ENCODE measurements at regions not wholly inside any gene's neighbourhood (a gene's known extent, or its start where the extent isn't known, plus 50 kb on each side); places are given as distances from the start of the nearest gene placed in this dataset.

GRCh38 chr9:107213080-107213479 is 70.0 kb upstream of the RAD23B start:
- Histone ChIP-seq H3K9me3 (ENCODE audit: control extremely low read depth in 1 of 3, control insufficient read depth in 2 of 3, insufficient read depth in 1 of 3, low read length in 2 of 3) (no peaks in the 10 kb centered on the region), H3K9ac (ENCODE audit: low read length) (no peak overlapping the region), H3K27me3 (replicated peaks in 1 of 4; ENCODE audit: control extremely low read depth in 1 of 4, control insufficient read depth in 3 of 4, insufficient read depth in 4 of 4, low read length in 3 of 4) (no peaks in the 10 kb centered on the region), H3K79me2 (ENCODE audit: control insufficient read depth, insufficient read depth, low read length) (no peaks in the 10 kb centered on the region), H3K4me2 (replicated peaks; ENCODE audit: low read depth, low read length, poor library complexity, severe bottlenecking) (no peak overlapping the region), H2AFZ (ENCODE audit: insufficient read depth, low read depth, low read length, poor library complexity, severe bottlenecking) (no peak overlapping the region), H3K36me3 (replicated peaks in 1 of 2; ENCODE audit: control extremely low read depth in 1 of 2, control insufficient read depth in 1 of 2, extremely low read depth in 1 of 2, insufficient read depth in 2 of 2, low read length in 1 of 2) (no peaks in the 10 kb centered on the region), H4K20me1 (ENCODE audit: control insufficient read depth, insufficient read depth, low read length, poor library complexity, severe bottlenecking) (no peaks in the 10 kb centered on the region), H3K4me3 (ENCODE audit: control extremely low read depth in 1 of 5, extremely low read depth in 1 of 5, insufficient read depth in 1 of 5, low read depth in 2 of 5, low read length in 4 of 5) (no peak overlapping the region), H3K4me1 (ENCODE audit: control insufficient read depth in 2 of 2, insufficient read depth in 2 of 2, low read length in 2 of 2) (no peaks in the 10 kb centered on the region), H3K27ac (ENCODE audit: low read length in 2 of 2) (no peak overlapping the region)
- CTCF ChIA-PET, result interaction anchor here (0.8 kb wide), 1 partner anchor 128 kb away, joined by 4 read pairs; no protein-coding TSS in a partner anchor
- peak overlapping the region; percentile 7 for H3K27ac Mint-ChIP-seq
- H3K4me3 Mint-ChIP-seq, result no peak overlapping the region
- DNase-seq, result no peak
- 100% methylated on average over 1 of the region's 6 CpGs for WGBS (ENCODE audit: insufficient coverage)
- no peaks in the 10 kb centered on the region for H3K9me3 Mint-ChIP-seq (ENCODE audit: insufficient read depth)
- TF ChIP-seq EZH2 (IDR thresholded peaks at IDR 0.05; ENCODE audit: borderline replicate concordance, insufficient read depth, low read depth, low read length, poor library complexity, severe bottlenecking), result no peak
- ATAC-seq (ENCODE audit: low read depth), result no peak
- POLR2A ChIA-PET, result no interaction called here
- H3K27me3 Mint-ChIP-seq, result peaks cover 11% of the 10 kb centered on the region
- peaks cover 10% of the 10 kb centered on the region for H3K4me1 Mint-ChIP-seq
- intact Hi-C loops (cut with micrococcal nuclease), result no loop called here

DNA sequence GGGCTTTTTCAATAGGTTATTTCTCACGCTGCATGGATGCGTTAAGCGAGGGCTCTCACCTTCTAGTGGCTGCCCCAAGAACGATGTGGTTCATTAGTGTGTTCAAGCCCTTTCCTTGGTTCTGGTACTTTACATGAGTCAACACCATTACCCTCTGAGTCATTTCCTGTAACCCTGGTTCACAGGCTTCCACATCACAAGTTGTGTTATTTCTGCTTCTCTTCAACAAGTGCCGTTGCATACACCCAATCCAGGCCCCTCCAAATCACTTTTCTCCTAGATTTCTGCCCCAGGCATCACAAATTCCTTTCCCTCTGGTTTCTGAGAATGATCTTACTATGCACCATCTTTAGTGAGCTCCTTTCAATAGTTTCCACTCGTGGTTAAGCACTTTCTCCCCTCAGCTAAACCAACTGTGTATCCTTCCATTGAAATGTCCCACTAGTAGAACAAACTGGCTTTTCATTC is 69.5 kb upstream of the RAD23B start:
- Histone ChIP-seq H2AFZ (ENCODE audit: insufficient read depth, low read depth, low read length, poor library complexity, severe bottlenecking) (no peak overlapping the region), H3K4me2 (replicated peaks; ENCODE audit: low read depth, low read length, poor library complexity, severe bottlenecking) (no peak overlapping the region), H3K27me3 (replicated peaks in 1 of 4; ENCODE audit: control extremely low read depth in 1 of 4, control insufficient read depth in 3 of 4, insufficient read depth in 4 of 4, low read length in 3 of 4) (no peaks in the 10 kb centered on the region), H3K4me3 (ENCODE audit: control extremely low read depth in 1 of 5, extremely low read depth in 1 of 5, insufficient read depth in 1 of 5, low read depth in 2 of 5, low read length in 4 of 5) (no peak overlapping the region), H3K9me3 (ENCODE audit: control extremely low read depth in 1 of 3, control insufficient read depth in 2 of 3, insufficient read depth in 1 of 3, low read length in 2 of 3) (no peaks in the 10 kb centered on the region), H3K27ac (ENCODE audit: low read length in 2 of 2) (no peak overlapping the region), H3K79me2 (ENCODE audit: control insufficient read depth, insufficient read depth, low read length) (no peaks in the 10 kb centered on the region), H3K9ac (ENCODE audit: low read length) (no peak overlapping the region), H4K20me1 (ENCODE audit: control insufficient read depth, insufficient read depth, low read length, poor library complexity, severe bottlenecking) (no peaks in the 10 kb centered on the region), H3K36me3 (replicated peaks in 1 of 2; ENCODE audit: control extremely low read depth in 1 of 2, control insufficient read depth in 1 of 2, extremely low read depth in 1 of 2, insufficient read depth in 2 of 2, low read length in 1 of 2) (no peaks in the 10 kb centered on the region), H3K4me1 (ENCODE audit: control insufficient read depth in 2 of 2, insufficient read depth in 2 of 2, low read length in 2 of 2) (peaks cover 2 to 3% of the 10 kb centered on the region in 2 donors)
- Mint-ChIP-seq H3K4me3 (peak overlapping the region; percentile 0), H3K27me3 (peaks cover 11% of the 10 kb centered on the region), H3K27ac (no peak overlapping the region), H3K4me1 (peaks cover 11% of the 10 kb centered on the region), H3K9me3 (ENCODE audit: insufficient read depth) (no peaks in the 10 kb centered on the region)
- CTCF ChIA-PET, result interaction anchor here (0.8 kb wide), 1 partner anchor 128 kb away, joined by 4 read pairs; no protein-coding TSS in a partner anchor
- TF ChIP-seq CTCF (IDR thresholded peaks at IDR 0.05), result no peak
- TF ChIP-seq EZH2 (IDR thresholded peaks at IDR 0.05; ENCODE audit: borderline replicate concordance, insufficient read depth, low read depth, low read length, poor library complexity, severe bottlenecking), result no peak
- ATAC-seq (ENCODE audit: low read depth) (peak; percentile 65), DNase-seq (no peak)
- intact Hi-C loops (cut with micrococcal nuclease), result no loop called here
- WGBS (ENCODE audit: insufficient coverage), result 51% methylated on average over 4 of the region's 6 CpGs
- POLR2A ChIA-PET, result no interaction called here
